ENCODE measurements at regions not wholly inside any gene's neighbourhood (a gene's known extent, or its start where the extent isn't known, plus 50 kb on each side); places are given as distances from the start of the nearest gene placed in this dataset.
"Not testable (repeated sequence)": the region's sequence is repeated elsewhere in the genome, so short reads cannot be mapped to it uniquely, and the experiment has no call there.

DNA sequence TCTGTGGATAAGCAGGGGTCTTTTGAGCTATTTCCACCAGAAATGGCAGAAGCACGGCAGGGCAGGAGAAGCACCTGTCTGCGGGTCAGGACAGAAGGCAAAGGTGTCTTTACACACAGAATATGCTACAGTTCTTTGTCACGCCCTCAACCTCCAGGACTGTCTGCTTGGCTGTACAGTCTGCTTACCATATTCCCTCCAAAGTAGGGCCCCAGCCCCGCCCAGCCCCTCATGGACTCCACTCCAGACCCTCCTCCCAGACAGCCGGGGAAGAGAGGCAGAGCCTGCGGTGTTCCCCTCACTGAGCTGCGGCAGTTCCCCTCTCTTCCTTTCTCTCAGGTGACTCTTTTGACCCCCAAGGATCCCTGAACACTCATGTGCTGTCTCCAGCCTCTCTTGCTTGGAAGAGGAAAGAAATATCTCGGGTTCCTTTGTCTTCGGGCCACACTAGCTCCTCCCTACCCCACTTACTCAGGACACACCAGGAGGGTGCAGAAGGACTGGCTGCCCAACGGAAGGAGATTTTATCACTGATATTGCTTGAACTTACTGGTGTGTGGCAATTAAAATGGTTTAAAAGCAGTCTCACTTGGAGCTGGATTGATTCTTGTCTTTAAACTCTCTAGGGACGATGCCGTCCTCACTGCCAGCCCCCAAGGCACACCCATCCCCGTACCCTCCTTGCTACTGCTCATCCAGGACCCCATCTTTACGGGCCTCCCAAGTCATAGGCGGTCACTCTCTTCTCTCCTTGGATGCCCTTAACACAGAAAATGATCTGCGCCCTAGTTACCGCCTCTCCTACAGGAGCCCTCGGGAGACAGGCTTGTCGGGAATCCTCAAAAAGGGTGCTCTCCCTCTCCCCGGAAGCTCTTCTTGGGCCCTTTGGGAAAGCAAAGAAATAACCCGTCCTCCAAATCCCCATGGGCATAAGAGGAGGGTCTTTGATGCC is 169.7 kb downstream of the TOMM20 start:
- H3K27me3 ChIP-seq (ENCODE audit: control insufficient read depth in 1 of 2, insufficient read depth in 2 of 2, low read length in 2 of 2), result no peaks in the 10 kb centered on the region
- peak overlapping the region in 1 of 2 donors; percentile 35 for H3K4me3 ChIP-seq (ENCODE audit: low read depth in 1 of 2, low read length in 2 of 2)
- H3K36me3 ChIP-seq (ENCODE audit: control insufficient read depth in 1 of 2, insufficient read depth in 2 of 2, low read length in 2 of 2), result no peaks in the 10 kb centered on the region
- H3K9ac ChIP-seq (ENCODE audit: low read depth in 1 of 2, low read length in 2 of 2), result peak overlapping the region; percentile 76
- peaks cover 95 to 97% of the 10 kb centered on the region in 2 donors for H3K4me1 ChIP-seq (ENCODE audit: control insufficient read depth in 1 of 2, insufficient read depth in 2 of 2, low read length in 2 of 2)
- H3K9me3 ChIP-seq (ENCODE audit: control insufficient read depth in 1 of 2, low read length in 2 of 2), result no peaks in the 10 kb centered on the region
- peak overlapping the region; percentile 92 for H3K27ac ChIP-seq (ENCODE audit: low read depth, low read length)

DNA sequence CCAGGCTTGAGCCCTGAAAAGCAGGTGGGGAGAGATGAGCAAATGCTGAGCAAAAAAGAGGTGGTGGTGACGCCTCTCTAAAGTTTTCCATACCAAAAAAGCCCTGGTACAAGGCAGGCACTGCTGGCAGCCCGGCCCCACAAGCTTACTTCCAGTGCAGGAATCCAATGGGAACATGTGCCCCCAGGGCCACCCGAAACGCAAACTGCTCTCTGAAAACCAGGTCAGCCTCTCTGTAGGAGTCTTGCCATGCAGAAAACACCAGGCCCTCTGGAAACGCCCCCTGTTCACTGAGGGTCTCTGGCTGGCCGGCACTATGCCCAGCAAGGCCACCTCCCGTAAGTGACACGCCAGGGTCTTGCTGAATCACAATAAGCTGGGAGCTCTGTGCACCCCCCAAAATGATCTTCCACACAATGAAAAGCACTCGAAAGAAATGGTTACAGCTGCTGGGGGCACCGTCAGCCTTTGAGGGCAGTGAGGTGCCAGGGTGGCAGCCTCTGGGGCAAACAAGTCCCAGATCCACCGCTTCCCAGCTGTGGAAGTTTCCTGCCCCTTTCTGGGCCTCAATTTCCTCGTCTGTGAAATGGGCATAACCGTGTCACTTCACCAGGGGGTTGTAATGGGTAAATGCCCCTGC is 170.5 kb downstream of the TOMM20 start:
- Histone ChIP-seq H3K9me3 (ENCODE audit: control insufficient read depth in 1 of 2, low read length in 2 of 2) (no peaks in the 10 kb centered on the region), H3K4me1 (ENCODE audit: control insufficient read depth in 1 of 2, insufficient read depth in 2 of 2, low read length in 2 of 2) (peaks cover 95% of the 10 kb centered on the region in 2 donors), H3K36me3 (ENCODE audit: control insufficient read depth in 1 of 2, insufficient read depth in 2 of 2, low read length in 2 of 2) (no peaks in the 10 kb centered on the region), H3K9ac (ENCODE audit: low read depth in 1 of 2, low read length in 2 of 2) (peak overlapping the region; percentile 76), H3K27me3 (ENCODE audit: control insufficient read depth in 1 of 2, insufficient read depth in 2 of 2, low read length in 2 of 2) (no peaks in the 10 kb centered on the region), H3K4me3 (ENCODE audit: low read depth in 1 of 2, low read length in 2 of 2) (no peak overlapping the region), H3K27ac (ENCODE audit: low read depth, low read length) (peak overlapping the region; percentile 92)

DNA sequence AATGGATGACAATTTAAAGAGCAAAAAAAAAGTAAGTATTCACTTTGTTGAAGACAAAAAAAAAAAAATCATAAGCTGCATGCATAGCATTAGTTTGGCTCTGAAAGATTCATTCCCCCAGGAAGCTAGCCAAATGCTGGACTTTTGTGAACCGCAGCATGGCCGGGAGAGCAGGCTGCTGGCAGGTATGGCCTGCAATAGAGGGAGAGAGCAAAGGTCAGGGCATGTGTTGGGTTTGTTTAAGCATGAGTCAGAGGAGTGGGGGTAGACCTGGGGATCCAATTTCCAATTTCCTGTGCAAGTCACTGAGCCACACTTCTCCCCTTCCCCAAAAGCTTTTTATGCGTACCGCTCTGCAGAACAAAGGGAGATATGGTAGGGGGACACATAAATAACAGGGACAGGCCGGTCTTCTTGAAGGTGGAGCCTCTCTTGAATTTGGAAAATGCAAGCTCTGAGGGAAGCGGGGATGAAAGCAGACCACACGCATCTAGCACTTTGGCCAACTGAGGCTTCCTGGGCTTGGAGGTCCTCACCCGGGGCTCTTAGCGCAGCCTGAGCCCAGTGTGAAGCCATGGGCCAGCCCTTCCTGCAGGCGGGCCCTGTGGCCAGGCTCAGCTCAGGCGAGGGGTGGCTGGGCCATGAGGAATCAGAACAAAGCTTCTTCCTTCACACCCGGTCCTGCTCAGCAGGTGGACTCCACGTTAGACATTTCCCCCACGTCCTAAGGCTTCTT is 171.1 kb downstream of the TOMM20 start:
- Histone ChIP-seq H3K4me3 (ENCODE audit: low read depth in 1 of 2, low read length in 2 of 2) (no peak overlapping the region), H3K4me1 (ENCODE audit: control insufficient read depth in 1 of 2, insufficient read depth in 2 of 2, low read length in 2 of 2) (peaks cover 88 to 89% of the 10 kb centered on the region in 2 donors), H3K9ac (ENCODE audit: low read depth in 1 of 2, low read length in 2 of 2) (peak overlapping the region; percentile 76), H3K27me3 (ENCODE audit: control insufficient read depth in 1 of 2, insufficient read depth in 2 of 2, low read length in 2 of 2) (no peaks in the 10 kb centered on the region), H3K27ac (ENCODE audit: low read depth, low read length) (peak overlapping the region; percentile 92), H3K9me3 (ENCODE audit: control insufficient read depth in 1 of 2, low read length in 2 of 2) (no peaks in the 10 kb centered on the region), H3K36me3 (ENCODE audit: control insufficient read depth in 1 of 2, insufficient read depth in 2 of 2, low read length in 2 of 2) (no peaks in the 10 kb centered on the region)

DNA sequence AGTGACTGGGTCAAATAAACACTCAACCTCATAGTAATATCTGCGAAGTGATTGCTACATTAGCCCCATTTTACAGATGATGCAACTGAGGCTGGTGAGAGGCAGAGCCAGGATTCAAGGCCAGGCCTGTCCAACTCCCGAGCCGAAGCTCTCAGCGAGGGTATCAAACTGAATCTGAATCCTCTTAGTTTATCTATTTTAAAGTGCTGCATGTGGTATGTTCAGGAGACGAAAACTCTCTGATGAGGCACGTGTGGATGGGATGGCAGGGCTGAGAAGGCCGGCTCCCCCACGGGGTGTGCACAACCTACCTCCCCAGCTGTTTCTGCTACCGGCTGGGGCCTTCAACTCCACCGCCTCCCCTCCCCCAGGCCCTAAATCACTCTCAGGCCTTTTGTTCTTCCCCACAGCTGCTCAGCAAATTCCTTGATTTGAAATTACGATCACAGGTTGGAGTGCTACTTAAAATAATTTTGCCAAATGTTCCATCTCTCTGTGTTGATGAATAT is 171.8 kb downstream of the TOMM20 start:
- Histone ChIP-seq H3K4me3 (ENCODE audit: low read depth in 1 of 2, low read length in 2 of 2) (no peak overlapping the region), H3K9ac (ENCODE audit: low read depth in 1 of 2, low read length in 2 of 2) (peak overlapping the region; percentile 55 to 76), H3K4me1 (ENCODE audit: control insufficient read depth in 1 of 2, insufficient read depth in 2 of 2, low read length in 2 of 2) (peaks cover 82 to 83% of the 10 kb centered on the region in 2 donors), H3K36me3 (ENCODE audit: control insufficient read depth in 1 of 2, insufficient read depth in 2 of 2, low read length in 2 of 2) (no peaks in the 10 kb centered on the region), H3K27me3 (ENCODE audit: control insufficient read depth in 1 of 2, insufficient read depth in 2 of 2, low read length in 2 of 2) (no peaks in the 10 kb centered on the region), H3K27ac (ENCODE audit: low read depth, low read length) (peak overlapping the region; percentile 58), H3K9me3 (ENCODE audit: control insufficient read depth in 1 of 2, low read length in 2 of 2) (no peaks in the 10 kb centered on the region)

DNA sequence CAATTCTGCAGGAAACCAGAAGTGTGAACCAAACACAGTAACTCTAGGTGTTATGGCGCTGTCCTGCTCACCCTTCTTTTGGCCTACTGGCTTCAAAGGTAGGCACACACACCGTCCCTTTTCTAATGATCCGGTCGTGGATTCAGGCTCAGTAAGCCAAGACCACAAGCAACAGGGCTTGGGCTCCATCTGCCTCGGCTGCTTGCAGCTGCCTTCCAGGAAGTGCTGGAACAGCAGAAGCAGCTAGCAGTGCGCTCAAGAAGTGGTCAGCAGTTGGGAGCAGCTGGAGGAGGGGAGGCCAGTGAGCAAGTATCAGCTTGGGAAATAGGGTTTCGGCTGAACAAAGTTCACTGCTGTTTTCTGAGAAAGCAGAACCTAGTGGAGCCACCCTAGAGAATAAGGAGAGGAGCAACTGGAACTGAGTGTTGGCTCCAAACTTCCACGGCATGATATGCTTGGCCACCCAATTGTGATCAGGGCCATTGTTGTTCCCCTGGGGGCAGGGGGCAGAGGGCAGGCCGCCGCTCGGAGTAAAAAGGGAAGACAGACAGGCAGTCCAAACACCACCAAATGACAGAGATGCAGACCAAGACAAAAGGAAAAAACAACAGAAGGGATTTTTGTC is 173.4 kb downstream of the TOMM20 start:
- Histone ChIP-seq H3K4me1 (ENCODE audit: control insufficient read depth in 1 of 2, insufficient read depth in 2 of 2, low read length in 2 of 2) (peaks cover 69 to 70% of the 10 kb centered on the region in 2 donors), H3K36me3 (ENCODE audit: control insufficient read depth in 1 of 2, insufficient read depth in 2 of 2, low read length in 2 of 2) (no peaks in the 10 kb centered on the region), H3K4me3 (ENCODE audit: low read depth in 1 of 2, low read length in 2 of 2) (peak overlapping the region in 1 of 2 donors; percentile 31), H3K9ac (ENCODE audit: low read depth in 1 of 2, low read length in 2 of 2) (peak overlapping the region; percentile 51 to 61), H3K27me3 (ENCODE audit: control insufficient read depth in 1 of 2, insufficient read depth in 2 of 2, low read length in 2 of 2) (no peaks in the 10 kb centered on the region), H3K27ac (ENCODE audit: low read depth, low read length) (peak overlapping the region; percentile 63), H3K9me3 (ENCODE audit: control insufficient read depth in 1 of 2, low read length in 2 of 2) (no peaks in the 10 kb centered on the region)

DNA sequence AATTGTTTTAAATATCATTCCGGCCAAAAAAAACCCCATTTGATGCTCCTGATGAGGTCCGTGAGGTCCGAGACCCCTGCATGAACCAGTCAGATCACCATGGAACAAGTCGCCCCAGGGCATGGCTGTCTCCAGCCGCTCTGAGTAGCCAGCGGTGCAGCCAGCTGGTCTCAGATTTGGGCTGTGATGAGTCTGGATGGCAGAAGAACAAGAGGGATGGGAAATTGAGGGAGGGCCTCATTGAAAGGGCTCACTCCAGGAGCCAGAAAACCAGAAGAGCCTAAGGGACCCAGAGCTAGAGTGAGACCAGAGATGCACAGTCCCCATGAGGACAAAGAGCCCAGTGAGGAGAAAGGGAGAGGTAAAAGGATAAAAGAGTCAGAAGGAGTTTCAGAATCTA is 174.0 kb downstream of the TOMM20 start:
- Histone ChIP-seq H3K9ac (ENCODE audit: low read depth in 1 of 2, low read length in 2 of 2) (peak overlapping the region; percentile 51 to 61), H3K27ac (ENCODE audit: low read depth, low read length) (peak overlapping the region; percentile 63), H3K36me3 (ENCODE audit: control insufficient read depth in 1 of 2, insufficient read depth in 2 of 2, low read length in 2 of 2) (no peaks in the 10 kb centered on the region), H3K9me3 (ENCODE audit: control insufficient read depth in 1 of 2, low read length in 2 of 2) (no peaks in the 10 kb centered on the region), H3K4me1 (ENCODE audit: control insufficient read depth in 1 of 2, insufficient read depth in 2 of 2, low read length in 2 of 2) (peaks cover 63 to 65% of the 10 kb centered on the region in 2 donors), H3K4me3 (ENCODE audit: low read depth in 1 of 2, low read length in 2 of 2) (no peak overlapping the region), H3K27me3 (ENCODE audit: control insufficient read depth in 1 of 2, insufficient read depth in 2 of 2, low read length in 2 of 2) (no peaks in the 10 kb centered on the region)

DNA sequence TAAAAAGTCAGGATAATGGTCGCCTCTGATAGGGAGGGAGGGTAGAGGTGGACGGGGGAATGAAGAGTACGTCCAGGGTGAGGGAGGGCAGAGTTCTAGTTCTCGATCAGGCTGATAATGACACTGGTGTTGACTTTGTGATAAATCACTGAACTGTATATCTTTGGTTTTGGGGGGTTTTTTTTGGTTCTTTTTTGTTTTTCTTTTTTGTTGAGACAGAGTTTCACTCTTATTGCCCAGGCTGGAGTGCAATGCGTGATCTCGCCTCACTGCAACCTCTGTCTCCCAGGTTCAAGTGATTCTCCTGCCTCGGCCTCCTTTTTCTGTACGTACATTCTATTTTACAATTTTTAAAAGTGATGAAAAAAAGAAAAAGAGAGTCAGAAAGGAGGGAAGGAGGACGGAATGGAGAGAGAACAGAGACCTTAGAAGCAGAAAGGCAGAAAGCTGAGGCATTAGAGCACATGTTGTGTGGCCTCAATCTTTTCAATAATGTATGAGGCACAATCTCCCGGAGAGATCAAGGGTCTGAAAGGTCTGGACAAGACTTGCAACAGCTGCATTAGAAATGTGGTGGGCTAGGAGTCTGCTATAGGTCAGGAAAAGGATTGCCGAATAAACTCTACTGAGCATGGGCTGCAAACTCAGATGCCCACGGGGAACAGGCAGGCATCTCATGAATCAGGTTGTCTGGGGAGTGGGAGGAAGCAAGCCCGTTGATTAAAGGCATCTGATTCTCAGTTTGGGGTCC is 174.8 kb downstream of the TOMM20 start:
- no peak overlapping the region for H3K27ac ChIP-seq (ENCODE audit: low read depth, low read length)
- H3K9ac ChIP-seq (ENCODE audit: low read depth in 1 of 2, low read length in 2 of 2), result peak overlapping the region; percentile 51 to 61
- peaks cover 55 to 57% of the 10 kb centered on the region in 2 donors for H3K4me1 ChIP-seq (ENCODE audit: control insufficient read depth in 1 of 2, insufficient read depth in 2 of 2, low read length in 2 of 2)
- no peaks in the 10 kb centered on the region for H3K36me3 ChIP-seq (ENCODE audit: control insufficient read depth in 1 of 2, insufficient read depth in 2 of 2, low read length in 2 of 2)
- H3K27me3 ChIP-seq (ENCODE audit: control insufficient read depth in 1 of 2, insufficient read depth in 2 of 2, low read length in 2 of 2), result no peaks in the 10 kb centered on the region
- no peak overlapping the region for H3K4me3 ChIP-seq (ENCODE audit: low read depth in 1 of 2, low read length in 2 of 2)
- H3K9me3 ChIP-seq (ENCODE audit: control insufficient read depth in 1 of 2, low read length in 2 of 2), result peaks cover 0 to 4% of the 10 kb centered on the region in 2 donors

DNA sequence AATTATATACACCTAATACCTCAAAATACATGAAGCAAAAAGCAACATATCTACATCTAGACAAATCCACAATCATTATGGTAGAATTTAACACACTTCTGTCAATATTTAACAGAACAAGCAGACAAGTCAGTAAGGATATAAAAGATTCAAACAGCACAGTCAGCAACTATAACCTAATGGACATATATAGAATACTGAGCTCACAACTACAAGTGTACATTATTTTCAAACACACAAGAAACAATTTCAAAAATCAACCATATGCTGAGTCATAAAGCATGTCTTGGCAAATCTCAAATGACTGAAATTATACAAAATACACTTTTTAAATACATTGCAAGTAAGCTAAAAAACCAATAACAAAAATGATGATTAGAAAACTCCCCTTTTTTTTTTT is 178.0 kb downstream of the TOMM20 start:
- H3K36me3 ChIP-seq (ENCODE audit: control insufficient read depth in 1 of 2, insufficient read depth in 2 of 2, low read length in 2 of 2), result no peaks in the 10 kb centered on the region
- no peaks in the 10 kb centered on the region for H3K27me3 ChIP-seq (ENCODE audit: control insufficient read depth in 1 of 2, insufficient read depth in 2 of 2, low read length in 2 of 2)
- no peak overlapping the region for H3K9ac ChIP-seq (ENCODE audit: low read depth in 1 of 2, low read length in 2 of 2)
- peaks cover 23 to 25% of the 10 kb centered on the region in 2 donors for H3K4me1 ChIP-seq (ENCODE audit: control insufficient read depth in 1 of 2, insufficient read depth in 2 of 2, low read length in 2 of 2)
- H3K27ac ChIP-seq (ENCODE audit: low read depth, low read length), result no peak overlapping the region
- no peak overlapping the region for H3K4me3 ChIP-seq (ENCODE audit: low read depth in 1 of 2, low read length in 2 of 2)
- peaks cover 0 to 4% of the 10 kb centered on the region in 2 donors for H3K9me3 ChIP-seq (ENCODE audit: control insufficient read depth in 1 of 2, low read length in 2 of 2)

DNA sequence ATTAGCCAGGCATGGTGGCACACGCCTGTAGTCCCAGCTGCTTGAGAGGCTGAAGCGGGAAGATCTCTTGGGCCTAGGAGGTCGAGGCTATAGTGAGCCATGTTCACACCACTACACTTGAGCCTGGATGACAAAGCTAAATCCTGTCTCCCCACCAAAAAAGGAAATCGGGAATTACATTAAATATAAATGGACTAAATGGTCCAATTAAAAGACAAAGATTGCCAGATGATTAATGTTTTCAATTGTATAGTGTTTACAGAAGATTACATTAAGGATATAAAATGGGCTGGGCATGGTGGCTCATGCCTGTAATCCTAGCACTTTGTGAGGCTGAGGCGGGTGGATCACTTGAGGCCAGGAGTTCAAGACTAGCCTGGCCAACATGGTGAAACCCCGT is 179.1 kb downstream of the TOMM20 start:
- not testable (repeated sequence) for H3K27me3 ChIP-seq (ENCODE audit: control insufficient read depth in 1 of 2, insufficient read depth in 2 of 2, low read length in 2 of 2); H3K9ac ChIP-seq (ENCODE audit: low read depth in 1 of 2, low read length in 2 of 2); H3K36me3 ChIP-seq (ENCODE audit: control insufficient read depth in 1 of 2, insufficient read depth in 2 of 2, low read length in 2 of 2); H3K4me3 ChIP-seq (ENCODE audit: low read depth in 1 of 2, low read length in 2 of 2); H3K27ac ChIP-seq (ENCODE audit: low read depth, low read length); H3K9me3 ChIP-seq (ENCODE audit: control insufficient read depth in 1 of 2, low read length in 2 of 2)
- peaks cover 12 to 19% of the 10 kb centered on the region in 2 donors for H3K4me1 ChIP-seq (ENCODE audit: control insufficient read depth in 1 of 2, insufficient read depth in 2 of 2, low read length in 2 of 2)

All from duodenal mucosa (tissue), 2 donors.